ENCODE measurements at regions not wholly inside any gene's neighbourhood (a gene's known extent, or its start where the extent isn't known, plus 50 kb on each side); places are given as distances from the start of the nearest gene placed in this dataset.
A peak's percentile ranks its signal among the peaks of the same experiment; 100 is the strongest.
"Not testable (repeated sequence)": the region's sequence is repeated elsewhere in the genome, so short reads cannot be mapped to it uniquely, and the experiment has no call there.

- Histone ChIP-seq H3K4me3 (no peak overlapping the region), H3K9me3 (replicated peaks) (no peaks in the 10 kb centered on the region), H3K27me3 (no peaks in the 10 kb centered on the region), H3K27ac (no peak overlapping the region), H3K36me3 (no peaks in the 10 kb centered on the region), H3K4me1 (no peaks in the 10 kb centered on the region)
- no peak for DNase-seq
Observed at GRCh38 chr9:95801797-95802196, 73.7 kb upstream of the ERCC6L2 start.

GRCh38 chr9:95796029-95796428, 79.5 kb upstream of the ERCC6L2 start:
- no peak for DNase-seq
- H3K27me3 ChIP-seq, result no peaks in the 10 kb centered on the region
- 0 out of 2 replicates have a peak, but pooled peaks cover 2% of the 10 kb centered on the region for H3K9me3 ChIP-seq (replicated peaks)
- H3K4me3 ChIP-seq, result no peak overlapping the region
- no peak overlapping the region for H3K27ac ChIP-seq
- peaks cover 11% of the 10 kb centered on the region; the same call in 1 of the 2 replicates for H3K4me1 ChIP-seq
- no peaks in the 10 kb centered on the region for H3K36me3 ChIP-seq

- H3K4me3 ChIP-seq, result no peak overlapping the region
- 0 out of 2 replicates have a peak, but pooled peaks cover 3% of the 10 kb centered on the region for H3K9me3 ChIP-seq (replicated peaks)
- DNase-seq, result no peak
- no peak overlapping the region for H3K27ac ChIP-seq
- no peaks in the 10 kb centered on the region for H3K36me3 ChIP-seq
- H3K4me1 ChIP-seq, result peaks cover 11% of the 10 kb centered on the region; the same call in 1 of the 2 replicates
- no peaks in the 10 kb centered on the region for H3K27me3 ChIP-seq
Observed at GRCh38 chr9:95793924-95794828, 81.3 kb upstream of the ERCC6L2 start.

GRCh38 chr9:95791695-95792094, 83.8 kb upstream of the ERCC6L2 start:
- H3K27me3 ChIP-seq, result no peaks in the 10 kb centered on the region
- H3K4me1 ChIP-seq, result peaks cover 11% of the 10 kb centered on the region; the same call in 1 of the 2 replicates
- no peak overlapping the region for H3K27ac ChIP-seq
- H3K4me3 ChIP-seq, result no peak overlapping the region
- DNase-seq, result no peak
- H3K36me3 ChIP-seq, result no peaks in the 10 kb centered on the region
- 0 out of 2 replicates have a peak, but pooled peaks cover 3% of the 10 kb centered on the region for H3K9me3 ChIP-seq (replicated peaks)

- H3K27ac ChIP-seq, result no peak overlapping the region
- H3K4me1 ChIP-seq, result peaks cover 11% of the 10 kb centered on the region; the same call in 1 of the 2 replicates
- no peak overlapping the region for H3K4me3 ChIP-seq
- H3K9me3 ChIP-seq (replicated peaks), result 0 out of 2 replicates have a peak, but pooled peaks cover 3% of the 10 kb centered on the region
- no peaks in the 10 kb centered on the region for H3K36me3 ChIP-seq
- no peaks in the 10 kb centered on the region for H3K27me3 ChIP-seq
- no peak for DNase-seq
Observed at GRCh38 chr9:95791286-95791685, 84.2 kb upstream of the ERCC6L2 start.

GRCh38 chr9:95788521-95788991, 86.9 kb upstream of the ERCC6L2 start:
- DNase-seq, result no peak
- Histone ChIP-seq H3K36me3 (no peaks in the 10 kb centered on the region), H3K9me3 (replicated peaks) (0 out of 2 replicates have a peak, but pooled peaks cover 3% of the 10 kb centered on the region), H3K27ac (no peak overlapping the region), H3K4me1 (peaks cover 7% of the 10 kb centered on the region; the same call in 1 of the 2 replicates), H3K27me3 (no peaks in the 10 kb centered on the region), H3K4me3 (no peak overlapping the region)

GRCh38 chr9:95788021-95788420, 87.5 kb upstream of the ERCC6L2 start:
- Histone ChIP-seq H3K9me3 (replicated peaks) (0 out of 2 replicates have a peak, but pooled peaks cover 3% of the 10 kb centered on the region), H3K4me3 (no peak overlapping the region), H3K36me3 (no peaks in the 10 kb centered on the region), H3K27me3 (no peaks in the 10 kb centered on the region), H3K4me1 (peaks cover 6% of the 10 kb centered on the region; the same call in 1 of the 2 replicates), H3K27ac (no peak overlapping the region)
- no peak for DNase-seq

GRCh38 chr9:95785209-95785608, 90.3 kb upstream of the ERCC6L2 start:
- no peak overlapping the region for H3K27ac ChIP-seq
- no peak overlapping the region for H3K4me3 ChIP-seq
- no peak for DNase-seq
- no peaks in the 10 kb centered on the region for H3K27me3 ChIP-seq
- H3K36me3 ChIP-seq, result no peaks in the 10 kb centered on the region
- H3K9me3 ChIP-seq (replicated peaks), result no peaks in the 10 kb centered on the region
- H3K4me1 ChIP-seq, result peaks cover 3% of the 10 kb centered on the region; the same call in 1 of the 2 replicates

GRCh38 chr9:95784318-95784717, 91.2 kb upstream of the ERCC6L2 start:
- DNase-seq, result no peak
- H3K36me3 ChIP-seq, result no peaks in the 10 kb centered on the region
- no peaks in the 10 kb centered on the region for H3K27me3 ChIP-seq
- no peaks in the 10 kb centered on the region for H3K9me3 ChIP-seq (replicated peaks)
- no peak overlapping the region for H3K4me3 ChIP-seq
- peaks cover 5% of the 10 kb centered on the region for H3K4me1 ChIP-seq
- H3K27ac ChIP-seq, result no peak overlapping the region

GRCh38 chr9:95783426-95783975, 92.0 kb upstream of the ERCC6L2 start:
- no peak for DNase-seq
- H3K4me1 ChIP-seq, result peaks cover 13% of the 10 kb centered on the region
- no peak overlapping the region for H3K4me3 ChIP-seq
- no peaks in the 10 kb centered on the region for H3K27me3 ChIP-seq
- no peaks in the 10 kb centered on the region for H3K9me3 ChIP-seq (replicated peaks)
- no peaks in the 10 kb centered on the region for H3K36me3 ChIP-seq
- no peak overlapping the region for H3K27ac ChIP-seq

- no peaks in the 10 kb centered on the region for H3K36me3 ChIP-seq
- H3K27me3 ChIP-seq, result no peaks in the 10 kb centered on the region
- no peak overlapping the region for H3K27ac ChIP-seq
- no peak for DNase-seq
- H3K4me1 ChIP-seq, result peaks cover 20% of the 10 kb centered on the region
- no peaks in the 10 kb centered on the region for H3K9me3 ChIP-seq (replicated peaks)
- no peak overlapping the region for H3K4me3 ChIP-seq
Observed at GRCh38 chr9:95780751-95781150, 94.7 kb upstream of the ERCC6L2 start.

GRCh38 chr9:95780121-95780520, 95.4 kb upstream of the ERCC6L2 start:
- H3K9me3 ChIP-seq (replicated peaks), result no peaks in the 10 kb centered on the region
- DNase-seq, result no peak
- H3K36me3 ChIP-seq, result no peaks in the 10 kb centered on the region
- no peaks in the 10 kb centered on the region for H3K27me3 ChIP-seq
- H3K27ac ChIP-seq, result no peak overlapping the region
- H3K4me3 ChIP-seq, result no peak overlapping the region
- H3K4me1 ChIP-seq, result peaks cover 20% of the 10 kb centered on the region

- H3K27ac ChIP-seq; H3K9me3 ChIP-seq (replicated peaks); DNase-seq; H3K4me3 ChIP-seq; H3K27me3 ChIP-seq; H3K36me3 ChIP-seq: not testable (repeated sequence)
- H3K4me1 ChIP-seq, result peaks cover 20% of the 10 kb centered on the region
Observed at GRCh38 chr9:95779597-95779996, 95.9 kb upstream of the ERCC6L2 start.

- H3K27me3 ChIP-seq, result no peaks in the 10 kb centered on the region
- no peak overlapping the region for H3K27ac ChIP-seq
- H3K4me1 ChIP-seq, result peaks cover 20% of the 10 kb centered on the region
- H3K36me3 ChIP-seq, result no peaks in the 10 kb centered on the region
- peak; percentile 73 to 78 for DNase-seq
- H3K4me3 ChIP-seq, result no peak overlapping the region
- H3K9me3 ChIP-seq (replicated peaks), result no peaks in the 10 kb centered on the region
Observed at GRCh38 chr9:95778957-95779356, 96.5 kb upstream of the ERCC6L2 start.

GRCh38 chr9:95777136-95777535, 98.4 kb upstream of the ERCC6L2 start:
- no peak for DNase-seq
- H3K27ac ChIP-seq, result no peak overlapping the region

More at GRCh38 chr9:95777136-95777535, 98.4 kb upstream of the ERCC6L2 start:
- H3K4me3 ChIP-seq, result no peak overlapping the region
- no peaks in the 10 kb centered on the region for H3K27me3 ChIP-seq
- no peaks in the 10 kb centered on the region for H3K9me3 ChIP-seq (replicated peaks)
- H3K4me1 ChIP-seq, result peaks cover 25% of the 10 kb centered on the region
- no peaks in the 10 kb centered on the region for H3K36me3 ChIP-seq
